DMS53 (cell line): ENCODE measurements at regions not wholly inside any gene's neighbourhood (a gene's known extent, or its start where the extent isn't known, plus 50 kb on each side); places are given as distances from the start of the nearest gene placed in this dataset.

Source experiments
- DNase-seq: peaks from one replicate; lab custom pipeline; 2025; lab: John Stamatoyannopoulos, UW

- DNase-seq: peak; percentile 7
These were observed 156.1 kb upstream of the SRD5A2 start for GRCh38 chr2:31736695-31737454.

GRCh38 chr2:31735716-31736115 lies 155.0 kb upstream of the SRD5A2 start:
- no peak for DNase-seq

- DNase-seq: peak; percentile 65
These were observed 148.8 kb upstream of the SRD5A2 start for GRCh38 chr2:31729442-31730092.

- DNase-seq: no peak
These were observed 148.3 kb upstream of the SRD5A2 start for GRCh38 chr2:31729065-31729439.

DNA sequence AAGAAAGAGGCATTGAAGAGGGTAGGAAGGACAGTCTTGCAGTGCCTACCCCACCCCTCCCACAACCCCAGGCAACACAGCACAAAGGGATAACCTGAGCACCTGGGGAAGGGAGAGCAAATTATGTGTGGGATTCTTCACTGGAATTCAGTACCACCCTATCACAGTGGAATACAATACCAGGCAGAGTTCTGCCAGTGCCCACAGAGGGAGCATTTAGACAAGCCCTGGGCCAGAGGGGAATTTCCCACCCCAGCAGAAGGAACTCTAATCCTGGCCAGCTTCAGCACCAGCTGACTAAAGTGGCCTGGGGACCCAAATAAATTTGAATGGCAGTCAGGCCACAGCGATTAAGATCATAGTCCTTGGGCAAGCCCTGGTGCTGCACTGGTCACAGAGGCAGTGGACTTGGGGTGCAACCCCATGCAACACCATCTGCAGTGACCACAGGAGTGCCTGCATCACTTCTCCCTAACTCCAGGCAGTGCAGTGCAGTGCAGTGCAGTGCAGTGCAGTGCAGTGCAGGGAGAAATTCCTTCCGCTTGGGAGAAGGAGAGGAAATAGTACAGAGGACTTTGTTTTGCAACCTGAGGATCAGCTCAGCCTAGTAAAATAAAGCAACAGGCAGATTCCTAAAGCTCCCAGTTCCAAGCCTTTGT lies 147.8 kb upstream of the SRD5A2 start:
- DNase-seq: no peak

- DNase-seq: no peak
These were observed 145.7 kb upstream of the SRD5A2 start for GRCh38 chr2:31726457-31726856.

GRCh38 chr2:31725444-31725843 lies 144.7 kb upstream of the SRD5A2 start:
- DNase-seq: no peak

DNA sequence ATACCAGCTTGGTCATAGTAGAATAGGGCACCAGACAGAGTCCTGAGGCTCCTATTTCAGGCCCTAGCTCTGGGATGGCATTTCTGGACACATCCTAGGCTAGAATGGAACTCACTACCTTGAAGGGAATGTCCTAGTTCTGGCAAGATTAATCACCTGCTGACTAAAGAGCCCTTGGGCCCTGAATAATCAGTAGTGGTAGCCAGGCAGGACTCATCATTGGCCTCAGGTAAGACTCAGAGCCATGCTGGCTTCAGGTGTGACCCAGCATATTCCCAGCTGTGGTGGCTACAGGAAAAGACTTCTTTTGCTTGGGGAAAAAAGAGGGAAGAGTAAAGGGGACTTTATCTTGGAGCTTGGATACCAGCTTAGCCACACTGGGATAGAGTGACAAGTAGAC lies 131.0 kb upstream of the SRD5A2 start:
- no peak for DNase-seq

GRCh38 chr2:31710121-31710520 lies 129.4 kb upstream of the SRD5A2 start:
- DNase-seq: no peak

DNA sequence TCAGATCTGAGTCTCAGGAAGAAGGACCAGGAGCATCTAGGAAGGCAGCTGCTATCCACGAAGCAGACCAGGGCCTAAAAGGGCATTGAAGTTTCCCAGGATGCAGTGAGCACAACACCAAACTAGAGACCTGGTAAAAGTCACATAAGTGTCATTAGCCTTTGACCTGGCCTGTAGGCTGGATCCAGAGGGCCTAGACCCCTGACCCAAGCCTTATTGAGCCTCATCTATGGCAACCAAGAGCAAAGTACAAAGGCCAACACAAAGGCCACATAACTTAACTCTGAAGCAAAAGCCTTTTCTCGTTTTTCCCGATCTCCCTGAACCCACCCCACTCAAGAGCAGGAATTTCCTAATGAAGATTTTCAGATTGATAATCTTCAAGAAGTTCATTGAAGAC lies 127.3 kb upstream of the SRD5A2 start:
- DNase-seq: no peak

DNA sequence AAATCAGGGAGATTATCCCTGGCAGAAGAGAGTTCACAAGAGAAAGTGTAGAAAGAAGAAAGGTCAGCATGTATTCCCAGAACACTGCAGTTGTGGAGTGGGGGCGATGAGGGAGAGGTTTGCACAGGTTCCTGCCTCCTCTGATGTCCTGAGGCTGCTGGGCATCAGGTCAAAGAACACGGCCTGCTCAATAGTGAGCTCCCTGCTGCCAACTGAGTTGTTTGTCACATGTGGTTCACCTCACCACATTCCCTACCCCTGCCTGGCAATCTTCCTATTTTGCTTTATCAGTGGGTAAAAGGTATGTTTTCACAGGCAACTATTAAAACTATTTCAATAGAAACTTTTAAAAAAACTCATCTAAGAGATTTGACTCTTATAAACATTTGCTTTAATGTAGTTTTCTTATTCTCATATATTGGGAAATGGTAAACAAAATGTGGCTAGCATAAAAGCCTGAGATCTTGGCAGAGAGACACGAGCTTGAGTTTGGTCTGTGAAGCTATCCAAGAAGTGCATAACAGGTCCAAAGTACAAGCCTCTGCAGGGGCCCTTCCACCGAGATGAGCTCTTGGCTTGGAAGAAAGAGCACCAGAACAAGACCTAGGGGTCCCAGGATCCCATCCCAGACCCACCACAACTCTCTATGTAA lies 123.9 kb upstream of the SRD5A2 start:
- DNase-seq: no peak

GRCh38 chr2:31703253-31703652 lies 122.5 kb upstream of the SRD5A2 start:
- DNase-seq: no peak

- no peak for DNase-seq
These were observed 118.0 kb upstream of the SRD5A2 start for GRCh38 chr2:31698722-31699121.

GRCh38 chr2:31696068-31696467 lies 115.3 kb upstream of the SRD5A2 start:
- DNase-seq: no peak

DNA sequence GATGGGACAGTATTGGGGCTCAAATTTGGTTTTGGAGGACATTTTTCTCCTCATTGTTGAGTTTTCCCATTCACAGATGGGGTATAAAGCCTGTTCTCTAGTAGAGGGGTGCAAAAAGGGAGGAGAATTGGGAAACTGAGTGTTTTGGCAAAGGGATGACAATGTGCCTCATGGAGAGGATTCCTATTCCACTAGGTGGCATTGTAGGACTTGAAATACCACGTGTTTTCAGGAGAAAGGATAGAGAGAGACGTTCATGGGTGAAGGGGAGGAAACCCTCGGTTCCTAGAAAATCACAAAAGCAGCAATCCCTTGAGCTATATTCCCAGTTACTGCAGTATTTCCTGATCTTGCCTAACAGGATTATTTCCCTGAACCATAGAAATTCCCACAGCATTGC lies 113.7 kb upstream of the SRD5A2 start:
- DNase-seq: peak; percentile 50

GRCh38 chr2:31693882-31694281 lies 113.1 kb upstream of the SRD5A2 start:
- peak; percentile 20 for DNase-seq

DNA sequence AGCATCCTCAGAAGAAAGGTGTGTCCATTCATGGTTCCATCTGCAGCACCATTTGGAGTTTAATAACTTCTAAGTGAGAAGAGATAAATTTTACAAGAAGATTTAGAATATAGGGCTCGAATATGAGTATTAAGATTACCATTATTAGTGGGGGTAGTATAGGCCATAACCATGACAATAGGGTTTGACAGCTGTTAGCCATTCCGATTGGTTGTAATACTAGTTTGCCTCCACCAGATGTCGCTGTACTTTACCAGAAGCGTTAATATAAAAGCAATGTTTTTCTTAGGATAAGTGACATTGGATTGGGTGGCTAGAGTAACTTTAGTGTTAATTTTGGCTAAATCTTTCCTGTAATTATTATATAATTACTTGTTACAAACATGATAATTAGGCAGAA lies 107.5 kb upstream of the SRD5A2 start:
- DNase-seq: peak; percentile 41

GRCh38 chr2:31683506-31683905 lies 102.8 kb upstream of the SRD5A2 start:
- DNase-seq: peak; percentile 12

- peak; percentile 6 for DNase-seq
These were observed 94.8 kb upstream of the SRD5A2 start for GRCh38 chr2:31675485-31675901.

- peak; percentile 7 for DNase-seq
These were observed 93.7 kb upstream of the SRD5A2 start for GRCh38 chr2:31674446-31674845.

GRCh38 chr2:31666878-31667277 lies 86.1 kb upstream of the SRD5A2 start:
- DNase-seq: no peak

GRCh38 chr2:31664949-31665724 lies 84.4 kb upstream of the SRD5A2 start:
- DNase-seq: no peak
